Superior temporal gyrus (tissue), 1 donor: ENCODE measurements at regions not wholly inside any gene's neighbourhood (a gene's known extent, or its start where the extent isn't known, plus 50 kb on each side); places are given as distances from the start of the nearest gene placed in this dataset.
"Not testable (repeated sequence)": the region's sequence is repeated elsewhere in the genome, so short reads cannot be mapped to it uniquely, and the experiment has no call there.

Source experiments
- DNase-seq: peaks from one replicate; pipeline ENCODE4 v3.0.0-alpha.2; 2016; ENCODE audit errors: extremely low spot score

DNA sequence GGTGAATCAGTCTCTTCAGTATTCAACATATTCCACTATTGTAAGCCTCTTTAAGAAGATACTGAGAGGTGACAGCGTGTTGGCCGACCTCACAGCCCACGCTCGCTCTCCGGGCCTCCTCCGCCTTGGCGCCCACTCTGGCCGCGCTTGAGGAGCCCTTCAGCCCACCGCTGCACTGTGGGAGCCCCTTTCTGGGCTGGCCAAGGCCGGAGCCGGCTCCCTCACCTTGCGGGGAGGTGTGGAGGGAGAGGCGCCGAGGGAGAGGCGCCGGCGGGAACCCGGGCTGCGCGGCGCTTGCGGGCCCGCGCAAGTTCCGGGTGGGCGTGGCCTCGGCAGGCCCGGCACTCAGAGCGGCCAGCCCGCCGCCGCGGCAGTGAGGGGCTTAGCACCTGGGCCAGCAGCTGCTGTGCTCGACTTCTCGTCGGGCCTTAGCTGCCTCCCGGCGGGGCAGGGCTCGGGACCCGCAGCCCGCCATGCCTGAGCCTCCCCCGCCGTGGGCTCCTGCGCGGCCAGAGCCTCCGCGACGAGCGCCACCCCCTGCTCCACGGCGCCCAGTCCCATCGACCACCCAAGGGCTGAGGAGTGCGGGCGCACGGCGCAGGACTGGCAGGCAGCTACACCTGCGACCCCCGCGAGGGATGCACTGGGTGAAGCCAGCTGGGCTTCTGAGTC is 306.4 kb downstream of the SEMA3D start:
- not testable (repeated sequence) for DNase-seq

DNA sequence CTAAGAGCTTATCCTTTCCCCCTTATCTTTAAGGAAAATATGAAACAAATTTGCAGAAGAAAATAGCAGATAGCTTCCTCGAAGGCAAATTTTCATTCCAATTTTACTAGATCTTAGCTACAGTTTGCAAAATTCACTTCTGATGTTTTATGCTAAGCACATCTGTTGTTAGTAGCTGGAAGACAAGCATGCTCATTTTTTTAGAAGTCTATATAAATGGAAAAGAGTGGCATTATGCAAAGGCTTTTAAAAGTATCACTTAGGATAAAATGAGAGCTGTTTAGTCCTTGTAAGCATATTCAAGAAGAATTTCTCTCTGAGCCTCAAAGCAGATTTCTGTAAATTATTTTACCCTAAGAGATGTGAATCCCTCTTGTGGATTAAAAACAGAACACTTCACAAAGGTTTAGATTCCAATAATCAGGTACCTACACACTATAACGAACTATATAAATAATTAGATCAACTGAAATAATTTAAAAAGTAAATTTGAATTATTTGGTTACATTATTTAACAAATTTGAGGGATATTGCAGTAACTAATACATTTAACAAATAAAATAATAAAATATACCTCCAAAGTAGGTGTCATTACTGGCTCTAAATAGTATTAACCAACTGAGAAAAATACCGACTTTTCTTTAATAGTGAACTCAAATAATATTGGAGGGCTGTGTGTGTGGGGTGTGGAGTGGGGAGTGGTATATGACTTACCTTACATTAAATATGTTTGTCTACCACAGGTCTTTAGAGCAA is 307.1 kb downstream of the SEMA3D start:
- peak; percentile 26 for DNase-seq

DNA sequence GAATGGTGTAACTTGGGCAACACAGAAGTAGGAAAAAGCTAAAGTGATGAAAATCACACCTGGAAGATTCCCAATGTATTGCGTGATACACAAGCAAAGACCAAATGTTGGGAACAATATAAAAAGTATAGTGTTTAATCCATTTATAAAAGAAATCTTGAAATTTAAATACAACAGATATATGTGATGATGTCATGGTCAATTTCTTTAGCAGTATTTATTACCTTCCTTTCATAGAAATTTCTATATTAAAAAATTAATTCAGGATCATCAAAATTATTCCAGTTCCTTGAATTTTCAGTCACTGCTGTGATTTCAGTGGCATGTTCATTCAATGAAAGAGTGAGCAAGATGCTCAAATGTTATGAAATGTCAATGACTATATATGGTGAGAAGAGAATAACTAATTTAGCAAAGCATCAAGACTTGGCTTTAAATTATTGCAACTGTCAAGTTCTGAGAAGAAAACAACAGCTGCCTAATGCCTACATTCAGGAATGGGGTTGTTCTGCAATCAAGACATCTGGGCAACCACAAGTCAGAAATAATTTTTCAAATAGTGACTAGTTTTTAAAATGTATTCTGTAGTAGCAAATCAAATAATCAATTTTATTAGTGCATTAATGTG is 308.8 kb downstream of the SEMA3D start:
- no peak for DNase-seq

GRCh38 chr7:84876061-84876821 is 310.6 kb downstream of the SEMA3D start:
- DNase-seq, result no peak

DNA sequence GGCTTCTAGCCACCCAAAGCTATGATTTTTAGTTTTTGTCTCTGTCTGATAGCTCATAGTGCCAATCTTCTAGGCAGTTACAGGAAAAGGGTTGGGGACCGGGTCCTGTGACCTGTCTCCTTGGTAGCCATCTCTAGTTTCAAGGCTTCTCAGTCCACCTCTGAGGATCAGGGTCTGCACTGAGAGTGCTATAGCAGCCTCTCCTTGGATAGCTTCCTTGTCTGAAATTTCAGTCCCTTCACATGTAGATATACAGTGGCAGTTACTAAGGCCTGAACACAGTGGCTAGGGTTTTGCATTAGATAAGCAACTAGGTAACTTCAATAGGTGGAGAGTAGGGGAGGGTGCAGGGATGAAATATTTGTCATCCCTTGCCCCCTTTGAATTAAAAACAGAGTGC is 321.3 kb downstream of the SEMA3D start:
- DNase-seq, result no peak

- DNase-seq, result no peak
Observed at GRCh38 chr7:84857336-84857735, 329.5 kb downstream of the SEMA3D start.

- no peak for DNase-seq
Observed at GRCh38 chr7:84855758-84856157, 331.1 kb downstream of the SEMA3D start.

GRCh38 chr7:84848974-84849372 is 337.9 kb downstream of the SEMA3D start:
- DNase-seq, result not testable (repeated sequence)

DNA sequence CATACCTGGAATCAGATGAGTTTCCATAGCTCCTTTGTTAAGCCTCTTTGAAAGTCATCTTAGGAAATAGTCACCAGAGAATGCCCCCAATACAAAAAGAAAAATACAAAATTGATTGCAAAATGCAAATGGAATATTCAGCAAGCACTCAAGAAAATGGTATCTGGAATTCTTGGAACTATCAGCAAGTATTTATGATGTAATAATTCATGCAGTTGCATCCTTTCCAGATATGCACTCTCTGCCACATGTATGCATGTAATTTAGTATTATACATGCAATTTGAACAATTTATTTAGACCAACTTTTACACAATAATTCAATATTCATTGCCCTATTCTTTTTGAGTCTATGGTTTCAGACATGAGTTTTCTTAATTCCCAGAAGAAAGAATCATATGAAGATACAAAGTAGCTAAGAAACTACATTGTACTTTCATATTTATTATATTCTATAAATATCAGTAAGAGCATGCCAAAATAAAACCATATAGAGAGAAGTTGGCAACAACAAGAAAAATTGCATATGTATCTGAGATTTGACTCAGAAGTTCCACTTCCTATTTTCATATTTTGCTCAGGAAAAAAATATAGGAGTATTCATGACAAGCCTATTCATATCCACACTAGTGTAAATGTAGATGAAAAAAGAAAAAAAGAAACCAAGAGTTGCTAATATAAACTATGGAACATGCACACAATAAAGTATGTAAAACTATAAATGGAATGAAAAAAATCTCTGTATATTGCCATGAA is 338.5 kb downstream of the SEMA3D start:
- DNase-seq, result no peak

- no peak for DNase-seq
Observed at GRCh38 chr7:84847790-84848189, 339.1 kb downstream of the SEMA3D start.

DNA sequence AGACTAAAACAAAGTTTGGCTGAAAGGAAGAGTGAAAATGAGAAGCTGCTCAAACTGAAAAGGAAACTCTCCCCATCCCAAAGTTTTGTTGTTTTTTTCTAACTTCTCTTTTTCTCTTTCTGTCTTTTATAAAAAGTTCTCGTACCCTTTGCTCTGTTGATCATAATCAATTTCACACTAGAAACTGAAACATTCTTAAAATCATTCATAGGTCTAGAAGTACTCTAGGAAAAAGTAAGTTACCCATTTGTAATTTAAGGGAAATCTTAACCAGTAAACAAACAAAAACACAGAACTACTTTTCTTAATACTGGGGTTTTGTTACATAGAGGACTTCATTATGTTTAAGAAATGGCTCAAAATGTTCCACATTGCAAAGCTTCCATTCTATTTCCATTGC is 339.8 kb downstream of the SEMA3D start:
- DNase-seq, result no peak

GRCh38 chr7:84845971-84846370 is 340.9 kb downstream of the SEMA3D start:
- DNase-seq, result no peak

- no peak for DNase-seq
Observed at GRCh38 chr7:84844771-84845170, 342.1 kb downstream of the SEMA3D start.

DNA sequence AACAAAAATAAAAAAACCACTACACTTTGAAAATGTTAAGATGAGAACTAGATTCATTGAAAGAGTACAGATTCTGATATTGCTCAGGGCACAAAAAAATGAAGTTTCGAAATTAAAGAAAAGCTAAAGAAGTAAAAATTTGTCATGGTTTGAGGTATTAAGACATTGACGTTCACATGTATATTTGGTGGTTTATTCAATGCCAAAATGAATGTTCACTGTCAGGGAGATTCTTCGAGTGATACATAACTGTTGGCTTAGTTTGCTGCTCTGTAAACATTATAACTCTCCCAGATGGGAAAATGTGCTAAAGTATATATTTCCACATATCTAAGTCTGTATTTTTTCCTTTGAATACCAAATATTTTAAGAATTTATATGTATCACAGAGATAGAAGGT is 345.0 kb downstream of the SEMA3D start:
- no peak for DNase-seq

DNA sequence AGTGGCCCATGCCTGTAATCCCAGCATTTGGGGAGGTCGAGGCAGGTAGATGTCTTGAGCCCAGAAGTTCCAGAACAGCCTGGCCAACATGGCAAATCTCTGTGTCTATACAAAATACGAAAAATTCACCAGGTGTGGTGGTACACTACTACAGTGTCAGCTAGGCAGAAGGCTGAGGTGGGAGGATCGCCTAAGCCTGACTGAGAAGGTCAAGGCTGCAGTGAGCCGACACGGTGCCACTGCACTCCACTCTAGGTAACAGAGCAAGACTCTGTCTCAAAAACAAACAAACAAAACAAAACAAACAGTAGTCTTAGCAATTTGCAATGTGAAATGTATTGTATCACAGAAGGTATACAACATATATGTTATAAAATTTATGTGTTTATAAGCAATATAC is 348.0 kb downstream of the SEMA3D start:
- DNase-seq, result no peak

GRCh38 chr7:84837405-84837804 is 349.5 kb downstream of the SEMA3D start:
- no peak for DNase-seq

GRCh38 chr7:84829719-84830118 is 357.1 kb downstream of the SEMA3D start:
- DNase-seq, result no peak

DNA sequence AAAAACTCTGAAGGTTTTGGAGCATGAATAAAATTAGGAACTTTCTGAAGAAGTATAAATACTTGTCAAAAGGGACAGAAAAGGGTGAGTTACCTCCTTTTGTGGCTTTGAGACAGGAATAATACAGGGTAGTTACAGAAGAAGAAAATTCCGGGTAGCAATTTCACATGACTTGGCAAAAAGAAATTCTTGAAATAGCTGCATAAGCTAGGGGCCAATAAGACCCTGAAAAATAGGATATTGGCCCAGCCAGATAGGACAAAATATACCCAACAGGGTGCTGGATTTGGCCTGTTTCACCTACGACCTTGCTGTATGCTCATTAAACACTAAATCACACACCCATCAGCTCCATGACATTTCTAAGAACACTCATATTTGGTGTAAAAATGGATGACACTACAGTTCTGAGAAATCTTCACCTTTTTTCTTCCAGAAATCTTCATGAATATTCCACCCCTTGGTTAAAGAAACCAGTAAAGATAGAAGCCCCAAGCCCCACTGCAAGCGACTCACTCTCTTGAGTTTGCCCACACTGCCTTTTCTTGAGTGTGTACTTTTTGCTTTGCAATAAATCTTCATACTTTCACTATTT is 362.7 kb downstream of the SEMA3D start:
- DNase-seq, result no peak

- no peak for DNase-seq
Observed at GRCh38 chr7:84823530-84823929, 363.3 kb downstream of the SEMA3D start.

DNA sequence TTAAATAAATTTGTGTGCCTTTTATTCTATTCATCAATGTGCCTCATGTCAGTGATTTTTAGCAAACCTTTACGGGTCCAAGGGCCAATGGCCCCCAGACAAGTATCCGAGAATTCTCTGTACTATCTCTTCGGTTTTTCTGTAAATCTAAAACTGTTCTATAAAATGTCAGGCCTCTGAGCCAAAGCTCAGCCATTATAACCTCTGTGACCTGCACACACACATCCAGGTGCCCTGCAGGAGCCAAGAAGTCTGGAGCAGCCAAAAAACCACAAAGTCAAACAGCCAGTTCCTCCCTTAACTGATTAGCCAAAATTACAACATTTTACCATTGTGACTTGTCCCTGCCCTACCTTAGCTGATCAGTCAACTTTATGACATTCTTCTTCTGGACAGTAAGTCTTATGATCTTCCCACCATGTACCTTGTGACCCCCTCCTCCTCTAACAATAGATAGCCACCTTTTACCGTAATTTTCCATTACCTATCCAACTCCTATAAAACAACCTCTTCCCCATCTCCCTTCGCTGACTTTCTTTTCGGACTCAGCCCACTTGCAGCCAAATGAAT is 363.8 kb downstream of the SEMA3D start:
- DNase-seq, result no peak
